Mammary epithelial cell (primary cell): ENCODE measurements at regions not wholly inside any gene's neighbourhood (a gene's known extent, or its start where the extent isn't known, plus 50 kb on each side); places are given as distances from the start of the nearest gene placed in this dataset.

ENCODE experiments used
- EZH2 ChIP-seq: IDR thresholded peaks from 2 replicates; pipeline ENCODE4 v1.6.1; 2012; ENCODE audit warnings: low read length, inconsistent platforms, borderline replicate concordance
- TF ChIP-seq, protein P1 (sequence below), 2 donors: IDR thresholded peaks in 1 of 2; conservative IDR thresholded peaks in 1 of 2; 2 replicates each; pipeline ENCODE4 v1.5.1; 2011 to 2012; ENCODE audit warnings: inconsistent platforms in 2 of 2, low read length in 2 of 2, mild to moderate bottlenecking in 2 of 2, control low read depth in 1 of 2, low read depth in 1 of 2; ENCODE audit not compliant: insufficient read depth in 1 of 2; ENCODE audit errors: extremely low read depth in 1 of 2

GRCh38 chr10:6802759-6803426 is 222.8 kb upstream of the PRKCQ start:
- TF ChIP-seq, protein P1, sequence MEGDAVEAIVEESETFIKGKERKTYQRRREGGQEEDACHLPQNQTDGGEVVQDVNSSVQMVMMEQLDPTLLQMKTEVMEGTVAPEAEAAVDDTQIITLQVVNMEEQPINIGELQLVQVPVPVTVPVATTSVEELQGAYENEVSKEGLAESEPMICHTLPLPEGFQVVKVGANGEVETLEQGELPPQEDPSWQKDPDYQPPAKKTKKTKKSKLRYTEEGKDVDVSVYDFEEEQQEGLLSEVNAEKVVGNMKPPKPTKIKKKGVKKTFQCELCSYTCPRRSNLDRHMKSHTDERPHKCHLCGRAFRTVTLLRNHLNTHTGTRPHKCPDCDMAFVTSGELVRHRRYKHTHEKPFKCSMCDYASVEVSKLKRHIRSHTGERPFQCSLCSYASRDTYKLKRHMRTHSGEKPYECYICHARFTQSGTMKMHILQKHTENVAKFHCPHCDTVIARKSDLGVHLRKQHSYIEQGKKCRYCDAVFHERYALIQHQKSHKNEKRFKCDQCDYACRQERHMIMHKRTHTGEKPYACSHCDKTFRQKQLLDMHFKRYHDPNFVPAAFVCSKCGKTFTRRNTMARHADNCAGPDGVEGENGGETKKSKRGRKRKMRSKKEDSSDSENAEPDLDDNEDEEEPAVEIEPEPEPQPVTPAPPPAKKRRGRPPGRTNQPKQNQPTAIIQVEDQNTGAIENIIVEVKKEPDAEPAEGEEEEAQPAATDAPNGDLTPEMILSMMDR (conservative IDR thresholded peaks at IDR 0.05 in 1 of 2, IDR thresholded peaks at IDR 0.05 in 1 of 2; ENCODE audit: extremely low read depth in 1 of 2, insufficient read depth in 1 of 2, low read depth in 1 of 2, low read length in 2 of 2): no peak
- TF ChIP-seq EZH2: no peak
